GM13976 (cell line): ENCODE measurements at regions not wholly inside any gene's neighbourhood (a gene's known extent, or its start where the extent isn't known, plus 50 kb on each side); places are given as distances from the start of the nearest gene placed in this dataset.
"Not testable (repeated sequence)": the region's sequence is repeated elsewhere in the genome, so short reads cannot be mapped to it uniquely, and the experiment has no call there.

Experiments used
- DNase-seq: peaks from one replicate; pipeline ENCODE4 v3.0.0; 2012; ENCODE audit warnings: low spot score
- in situ Hi-C: fragments of 300-500 bp; cut with MboI; formaldehyde crosslinking; loops from one replicate; pipeline ENCODE4 v1.12.0; 2022; ENCODE audit warnings: low sequenced_read_pairs, mixed read lengths, inconsistent platforms; ENCODE audit not compliant: unreplicated experiment
- TF ChIP-seq, protein P1 (sequence below): IDR thresholded peaks from 2 replicates; pipeline ENCODE4 v1.5.1; 2012; ENCODE audit warnings: borderline replicate concordance, mild to moderate bottlenecking; ENCODE audit not compliant: insufficient read depth; ENCODE audit errors: extremely low read depth, missing control alignments, control extremely low read depth

GRCh38 chr1:30365596-30365995 lies 357.8 kb downstream of the MATN1 start:
- TF ChIP-seq, protein P1, sequence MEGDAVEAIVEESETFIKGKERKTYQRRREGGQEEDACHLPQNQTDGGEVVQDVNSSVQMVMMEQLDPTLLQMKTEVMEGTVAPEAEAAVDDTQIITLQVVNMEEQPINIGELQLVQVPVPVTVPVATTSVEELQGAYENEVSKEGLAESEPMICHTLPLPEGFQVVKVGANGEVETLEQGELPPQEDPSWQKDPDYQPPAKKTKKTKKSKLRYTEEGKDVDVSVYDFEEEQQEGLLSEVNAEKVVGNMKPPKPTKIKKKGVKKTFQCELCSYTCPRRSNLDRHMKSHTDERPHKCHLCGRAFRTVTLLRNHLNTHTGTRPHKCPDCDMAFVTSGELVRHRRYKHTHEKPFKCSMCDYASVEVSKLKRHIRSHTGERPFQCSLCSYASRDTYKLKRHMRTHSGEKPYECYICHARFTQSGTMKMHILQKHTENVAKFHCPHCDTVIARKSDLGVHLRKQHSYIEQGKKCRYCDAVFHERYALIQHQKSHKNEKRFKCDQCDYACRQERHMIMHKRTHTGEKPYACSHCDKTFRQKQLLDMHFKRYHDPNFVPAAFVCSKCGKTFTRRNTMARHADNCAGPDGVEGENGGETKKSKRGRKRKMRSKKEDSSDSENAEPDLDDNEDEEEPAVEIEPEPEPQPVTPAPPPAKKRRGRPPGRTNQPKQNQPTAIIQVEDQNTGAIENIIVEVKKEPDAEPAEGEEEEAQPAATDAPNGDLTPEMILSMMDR = no peak
- in situ Hi-C loops = no loop called here
- DNase-seq = no peak

DNA sequence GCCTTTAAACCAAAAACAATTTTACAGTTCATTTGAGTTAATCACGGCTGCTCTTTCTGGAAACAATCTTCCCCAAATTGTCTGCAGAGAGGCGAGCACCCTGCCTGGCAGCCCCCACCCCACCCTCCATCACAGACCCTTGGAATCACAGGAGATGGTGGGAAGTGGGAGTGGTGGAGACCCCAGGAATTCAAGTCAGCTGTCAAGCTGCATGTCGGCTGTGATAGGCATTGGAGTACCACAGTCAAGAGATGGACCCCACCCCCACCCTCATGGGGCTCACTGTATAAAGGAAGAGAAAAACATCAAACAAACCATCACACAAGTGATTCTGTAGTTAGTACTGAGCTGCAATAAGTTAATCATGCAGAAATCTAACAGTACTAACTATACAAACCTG lies 360.4 kb downstream of the MATN1 start:
- TF ChIP-seq, protein P1 = no peak
- no peak for DNase-seq
- in situ Hi-C loops = no loop called here

DNA sequence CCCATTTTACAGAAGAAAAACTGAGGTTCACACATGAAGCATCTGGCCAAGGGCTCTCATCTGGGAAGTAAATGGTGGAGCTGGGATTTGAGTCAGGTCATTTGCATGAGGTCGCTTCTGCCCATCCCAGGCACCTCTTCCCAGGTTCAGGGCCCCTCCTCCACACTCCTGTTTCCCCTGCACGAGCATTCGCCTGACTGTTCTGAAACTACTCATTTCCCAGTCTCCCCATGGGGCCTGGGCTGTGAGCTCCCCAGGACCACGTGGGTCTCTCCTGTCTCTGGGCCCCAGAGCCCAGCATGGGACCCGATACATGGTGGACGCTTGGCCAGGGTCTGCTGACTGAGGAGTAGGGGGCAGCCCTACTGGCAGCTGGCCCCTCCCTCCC lies 360.8 kb downstream of the MATN1 start:
- DNase-seq = no peak
- TF ChIP-seq, protein P1 = no peak
- in situ Hi-C loops = no loop called here

DNA sequence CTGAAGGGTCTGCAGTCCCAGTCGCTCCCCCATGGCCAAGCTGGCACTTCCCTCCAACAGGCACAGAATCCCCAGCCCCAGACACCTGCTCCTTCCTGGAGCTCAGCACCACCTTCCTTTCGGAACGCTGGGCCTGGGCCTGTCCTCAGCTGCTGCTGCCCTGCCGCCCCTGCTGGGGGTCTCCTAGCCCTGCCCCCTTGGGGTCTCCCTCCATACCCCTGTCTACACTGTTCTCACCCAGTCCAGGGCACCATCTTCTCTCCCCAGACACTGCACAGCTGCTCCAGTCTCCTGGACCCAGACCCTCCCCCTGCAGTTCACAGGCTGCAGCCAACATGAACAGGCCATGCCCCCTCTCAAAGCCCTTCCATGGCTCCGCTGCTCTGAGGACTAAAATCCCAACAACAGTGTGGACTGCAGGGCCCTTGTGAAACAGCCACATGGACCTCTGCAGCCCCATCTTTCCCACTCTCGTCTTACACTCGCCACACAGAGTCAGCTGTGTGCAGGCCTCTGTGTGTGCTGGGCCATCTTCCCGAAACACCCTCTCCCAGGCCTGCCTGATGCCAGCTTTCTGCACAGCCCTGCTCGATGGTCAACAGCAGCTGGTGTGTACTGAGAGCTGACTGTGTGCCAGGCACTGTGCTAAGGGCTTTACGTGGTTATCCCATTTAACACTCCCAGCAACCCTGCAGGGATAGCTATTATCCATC lies 361.3 kb downstream of the MATN1 start:
- DNase-seq, in situ Hi-C loops: not testable (repeated sequence)

DNA sequence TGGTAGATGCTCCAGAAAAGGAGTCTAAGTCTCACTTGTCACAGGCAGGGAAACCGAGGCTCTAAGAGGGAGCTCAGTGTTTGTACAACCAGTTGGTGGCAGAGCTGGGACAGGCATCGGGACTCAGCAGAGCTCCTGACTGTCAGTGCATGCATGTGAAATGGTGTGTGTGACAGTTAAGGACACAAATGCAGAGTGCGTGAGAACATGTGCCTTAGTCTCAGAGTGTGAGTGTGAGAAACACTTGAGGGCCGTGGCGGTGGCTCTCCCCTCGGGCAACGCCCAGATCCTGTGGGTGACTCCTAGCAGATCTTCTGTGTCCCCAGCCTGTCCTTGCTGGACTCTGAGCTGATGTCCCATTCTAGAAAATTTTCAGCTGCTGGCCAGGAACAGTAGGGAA lies 362.6 kb downstream of the MATN1 start:
- TF ChIP-seq, protein P1 = no peak
- no peak for DNase-seq
- in situ Hi-C loops = no loop called here

GRCh38 chr1:30360281-30360680 lies 363.1 kb downstream of the MATN1 start:
- no peak for DNase-seq
- TF ChIP-seq, protein P1 = no peak
- in situ Hi-C loops = no loop called here

GRCh38 chr1:30359539-30360220 lies 363.7 kb downstream of the MATN1 start:
- in situ Hi-C loops = no loop called here
- no peak for DNase-seq
- TF ChIP-seq, protein P1 = no peak
